ACHN (cell line): ENCODE measurements at regions not wholly inside any gene's neighbourhood (a gene's known extent, or its start where the extent isn't known, plus 50 kb on each side); places are given as distances from the start of the nearest gene placed in this dataset.
A peak's percentile ranks its signal among the peaks of the same experiment; 100 is the strongest.
"Not testable (repeated sequence)": the region's sequence is repeated elsewhere in the genome, so short reads cannot be mapped to it uniquely, and the experiment has no call there.

ENCODE experiments used
- DNase-seq: peaks from one replicate; pipeline ENCODE4 v3.0.0-alpha.2; 2015
- in situ Hi-C: cut with HindIII; loops from 2 replicates; pipeline ENCODE4 v1.10.0; 2017; ENCODE audit warnings: low sequenced_read_pairs, low pct_ligation_motif_present, low pct_unique_long_range_greater_than_20kb

DNA sequence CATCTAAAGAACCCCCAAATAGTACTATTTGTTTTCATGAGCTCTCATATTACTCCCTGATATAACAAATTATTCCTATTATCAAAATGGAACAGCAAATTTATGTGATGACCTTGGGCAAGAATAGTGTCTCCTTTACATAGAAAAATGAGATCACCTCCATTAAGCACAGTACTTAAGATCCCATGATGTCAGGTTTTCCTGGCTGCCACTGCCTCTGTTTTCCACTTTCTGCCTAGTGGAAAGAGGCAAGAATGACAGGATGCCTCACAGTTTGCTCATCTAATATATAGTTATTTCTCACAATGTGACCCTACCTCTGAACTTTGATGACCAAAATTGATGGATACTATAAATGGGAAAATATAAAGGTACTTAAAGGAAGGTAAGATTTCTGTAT, 260.1 kb upstream of the SGK1 start:
- in situ Hi-C loops, result no loop called here
- peak; percentile 19 for DNase-seq

DNA sequence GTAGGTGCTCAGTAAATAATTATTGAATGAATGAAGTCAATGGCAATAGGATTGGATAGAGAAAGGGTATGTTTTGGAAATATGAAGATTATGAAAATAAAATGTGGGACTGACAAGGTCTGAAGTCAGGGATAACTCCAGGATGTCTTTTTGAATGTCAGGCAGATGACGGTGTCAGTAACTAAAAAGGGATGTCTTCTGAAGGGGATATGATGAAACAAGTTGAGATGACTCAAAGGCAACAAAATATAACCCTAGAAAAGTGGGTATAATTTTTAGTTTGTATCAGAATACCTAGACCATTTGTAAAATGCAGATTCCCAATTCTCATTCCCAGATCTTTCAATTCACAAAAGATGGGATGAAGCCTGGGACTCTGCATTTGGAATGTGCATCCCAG, 257.3 kb upstream of the SGK1 start:
- no peak for DNase-seq
- in situ Hi-C loops, result no loop called here

DNA sequence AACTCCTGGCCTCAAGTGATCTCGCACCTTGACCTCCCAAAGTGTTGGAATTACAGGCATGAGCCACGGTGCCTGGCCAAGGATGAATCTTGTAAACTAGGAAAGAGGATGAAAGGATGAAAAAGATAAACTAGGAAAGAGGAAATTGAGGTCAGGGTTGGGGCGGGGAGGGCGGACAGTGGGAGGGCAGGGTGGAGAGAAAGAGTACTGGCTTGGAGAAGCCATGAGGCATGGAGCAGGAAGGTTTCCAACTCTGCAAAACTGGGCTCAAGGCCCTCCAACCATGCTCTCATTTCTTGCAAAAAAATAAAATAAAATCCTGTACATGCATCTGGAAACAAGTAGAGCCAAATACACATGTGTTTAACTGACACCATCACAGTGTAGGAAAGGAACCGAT, 256.6 kb upstream of the SGK1 start:
- DNase-seq, result no peak
- in situ Hi-C loops, result no loop called here

DNA sequence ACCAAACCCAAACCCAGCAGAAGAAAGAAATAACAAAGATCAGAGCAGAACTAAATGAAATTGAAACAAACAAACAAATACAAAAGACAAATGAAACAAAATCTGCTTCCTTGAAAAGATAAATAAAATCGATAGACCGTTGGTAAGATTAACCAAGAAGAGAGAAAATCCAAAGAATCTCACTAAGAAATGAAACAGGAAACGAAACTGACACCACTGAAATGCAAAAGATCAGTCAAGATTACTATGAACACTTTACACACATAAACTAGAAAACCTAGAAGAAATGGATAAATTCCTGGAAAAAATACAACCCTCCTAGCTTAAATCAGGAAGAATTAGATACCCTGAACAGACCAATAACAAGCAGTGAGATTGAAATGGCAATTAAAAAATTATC, 252.1 kb upstream of the SGK1 start:
- DNase-seq, result not testable (repeated sequence)

DNA sequence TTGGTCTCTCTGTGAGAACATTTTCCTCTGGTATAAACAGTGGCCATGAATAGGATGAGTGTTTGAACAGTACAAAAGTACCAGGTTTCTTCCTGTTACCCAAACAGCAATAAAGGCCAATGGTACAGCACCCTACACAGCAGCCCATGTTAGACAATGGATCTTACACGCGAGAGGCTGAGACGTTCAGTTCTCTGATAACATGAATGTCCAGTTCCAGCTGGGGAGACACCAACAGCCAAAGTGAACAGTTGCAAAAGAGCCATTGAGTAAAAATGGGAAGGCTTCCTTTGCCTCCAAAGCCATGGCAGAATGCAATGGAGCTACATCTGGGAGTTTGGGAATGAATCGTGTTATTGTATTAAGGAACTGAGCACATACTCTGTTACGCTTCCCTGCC, 246.8 kb upstream of the SGK1 start:
- no peak for DNase-seq

More for the DNA sequence above, 252.1 kb upstream of the SGK1 start:
- in situ Hi-C loops, result not testable (repeated sequence)

DNA sequence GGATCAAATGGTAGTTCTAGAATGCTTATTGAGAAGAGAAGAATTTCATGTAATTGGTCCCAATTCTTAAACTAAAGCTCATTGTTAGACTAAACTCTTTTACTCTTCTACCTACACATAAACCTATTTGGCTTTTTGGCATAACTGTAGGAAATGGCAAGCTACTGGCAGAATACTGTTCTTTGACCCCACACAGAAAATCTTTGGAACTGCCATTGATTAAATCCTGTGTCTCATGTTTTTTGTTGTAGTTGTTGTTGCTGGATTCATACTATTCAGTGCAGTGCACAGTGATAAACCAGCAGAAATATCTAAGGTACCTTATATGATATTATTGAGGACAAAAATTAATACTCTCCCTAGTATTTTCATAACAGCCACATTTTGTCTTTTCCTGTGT, 242.1 kb upstream of the SGK1 start:
- in situ Hi-C loops, result no loop called here
- DNase-seq, result no peak

More for the DNA sequence above, 246.8 kb upstream of the SGK1 start:
- in situ Hi-C loops, result no loop called here

DNA sequence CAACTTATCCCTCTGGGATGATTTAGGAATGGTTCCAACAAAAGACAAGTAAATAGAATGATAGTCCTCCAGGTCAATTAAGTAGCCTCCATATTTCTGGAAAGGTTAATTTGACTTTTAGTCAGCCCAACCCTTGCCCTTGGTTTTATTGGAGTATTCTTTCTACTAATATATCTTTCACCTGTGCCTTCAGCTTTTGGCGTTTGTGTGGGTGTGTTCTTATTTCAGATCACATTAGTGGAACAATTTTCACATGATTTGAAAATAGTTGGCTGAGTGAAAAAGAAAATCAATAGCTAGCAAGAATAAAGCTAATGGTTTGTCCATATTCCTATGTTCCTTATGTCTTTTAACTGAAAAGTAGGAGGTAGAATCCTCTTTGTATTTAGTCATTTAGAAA, 239.6 kb upstream of the SGK1 start:
- in situ Hi-C loops, result no loop called here
- no peak for DNase-seq

DNA sequence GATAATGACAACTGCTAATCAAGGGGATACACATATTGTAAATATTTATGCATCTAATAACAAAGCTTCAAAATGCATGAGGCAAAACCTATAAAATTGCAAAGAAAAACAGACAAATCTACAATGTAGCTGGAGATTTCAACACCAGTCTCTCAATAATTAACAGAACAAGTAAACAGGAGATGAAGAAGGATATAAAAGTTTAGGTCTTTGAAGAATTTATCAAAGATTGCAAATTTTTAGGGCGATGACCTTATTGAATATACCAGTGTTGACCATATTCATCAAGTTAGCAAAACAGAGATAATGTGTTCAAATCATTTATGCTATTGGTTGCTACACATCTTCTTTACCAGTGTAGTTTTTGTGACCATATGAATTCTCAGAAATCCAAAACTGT, 237.8 kb upstream of the SGK1 start:
- in situ Hi-C loops, result no loop called here
- no peak for DNase-seq

DNA sequence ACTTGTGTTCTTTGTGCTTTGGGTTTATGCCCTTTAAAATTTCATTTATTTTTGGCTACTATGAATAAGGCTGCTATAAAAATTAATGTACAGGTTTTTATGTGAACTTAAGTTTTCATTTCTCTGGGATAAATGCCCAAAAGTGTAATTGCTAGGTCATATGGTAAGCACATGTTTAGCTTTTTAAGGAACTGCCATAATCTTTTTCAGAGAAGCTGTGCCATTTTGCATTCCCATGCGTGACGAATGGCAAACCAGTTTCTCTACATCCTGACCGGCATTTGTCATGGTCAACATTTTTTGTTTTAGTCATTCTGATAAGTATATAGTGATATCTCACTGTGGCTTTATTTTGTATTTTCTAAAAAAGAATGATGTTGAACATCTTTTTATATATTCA, 236.0 kb upstream of the SGK1 start:
- no peak for DNase-seq
- in situ Hi-C loops, result no loop called here

DNA sequence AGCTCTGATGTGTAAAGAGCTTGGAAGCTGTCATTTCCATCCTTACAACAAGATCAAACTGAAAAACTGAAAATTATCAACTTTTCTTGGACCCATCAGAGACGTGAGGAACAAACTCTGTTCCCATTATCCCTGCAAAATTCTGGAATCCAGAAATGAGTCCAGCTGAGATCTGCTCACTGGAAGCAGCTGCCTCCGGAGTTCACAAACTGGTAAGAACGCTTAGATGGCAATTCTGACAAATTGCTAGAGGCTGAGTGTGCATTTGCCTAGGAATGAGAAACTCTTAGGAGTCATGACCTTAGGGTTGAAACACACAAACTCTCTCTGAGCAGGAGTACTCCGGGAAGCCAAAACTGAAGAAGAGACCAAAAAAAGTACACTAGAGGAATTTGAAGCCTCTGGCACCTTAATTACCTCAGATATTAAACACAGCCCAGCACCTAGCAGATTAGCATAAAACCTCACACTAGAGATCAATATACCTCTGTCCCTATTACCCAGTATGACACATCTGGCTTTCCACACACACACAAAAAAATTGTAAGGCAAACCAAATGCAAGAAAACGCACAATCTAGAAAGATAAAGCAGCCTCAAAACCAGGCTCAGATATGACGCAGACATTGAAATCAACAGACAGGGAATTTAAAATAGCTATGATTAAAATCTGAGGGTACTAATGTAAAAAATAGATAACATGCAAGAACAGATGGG, 233.5 kb upstream of the SGK1 start:
- peak; percentile 72 for DNase-seq
- in situ Hi-C loops, result no loop called here

DNA sequence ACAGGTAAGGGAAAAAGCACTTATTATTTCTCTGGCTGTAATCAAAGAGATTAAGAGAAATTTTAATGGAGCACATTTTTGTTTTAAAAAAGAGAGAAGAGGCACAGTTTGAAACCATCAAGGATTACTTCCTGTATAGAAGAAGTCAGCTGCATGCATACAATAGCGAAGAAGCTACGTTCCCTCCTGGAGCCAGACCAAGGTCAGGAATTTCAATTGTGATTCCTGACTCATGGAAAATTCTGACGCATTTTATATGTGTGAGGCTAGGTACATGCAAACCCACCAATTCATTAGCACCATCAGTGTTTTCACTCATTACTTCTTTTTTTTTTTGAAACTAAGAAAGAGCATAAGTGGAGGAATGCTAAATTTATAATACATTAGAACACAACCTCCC, 232.7 kb upstream of the SGK1 start:
- in situ Hi-C loops, result no loop called here
- peak; percentile 67 for DNase-seq

DNA sequence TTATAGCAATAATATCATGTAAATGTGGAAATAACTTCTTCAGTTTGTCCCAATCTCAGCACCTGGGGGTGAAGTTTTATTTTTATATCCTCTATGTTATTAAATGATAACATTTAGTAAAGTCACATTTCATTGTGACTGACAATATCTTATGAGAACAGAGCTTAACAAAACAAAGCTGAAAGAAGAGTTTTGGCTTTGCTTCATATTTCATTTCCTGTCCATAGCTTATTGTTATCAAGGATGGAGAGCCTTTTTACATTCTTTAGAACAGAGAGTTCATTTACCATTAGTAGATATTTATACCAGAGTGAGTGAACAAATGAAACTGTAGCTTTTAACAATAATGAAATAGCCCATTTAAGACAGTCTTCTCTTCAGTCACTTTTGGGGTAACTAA, 231.9 kb upstream of the SGK1 start:
- no peak for DNase-seq
- in situ Hi-C loops, result no loop called here

DNA sequence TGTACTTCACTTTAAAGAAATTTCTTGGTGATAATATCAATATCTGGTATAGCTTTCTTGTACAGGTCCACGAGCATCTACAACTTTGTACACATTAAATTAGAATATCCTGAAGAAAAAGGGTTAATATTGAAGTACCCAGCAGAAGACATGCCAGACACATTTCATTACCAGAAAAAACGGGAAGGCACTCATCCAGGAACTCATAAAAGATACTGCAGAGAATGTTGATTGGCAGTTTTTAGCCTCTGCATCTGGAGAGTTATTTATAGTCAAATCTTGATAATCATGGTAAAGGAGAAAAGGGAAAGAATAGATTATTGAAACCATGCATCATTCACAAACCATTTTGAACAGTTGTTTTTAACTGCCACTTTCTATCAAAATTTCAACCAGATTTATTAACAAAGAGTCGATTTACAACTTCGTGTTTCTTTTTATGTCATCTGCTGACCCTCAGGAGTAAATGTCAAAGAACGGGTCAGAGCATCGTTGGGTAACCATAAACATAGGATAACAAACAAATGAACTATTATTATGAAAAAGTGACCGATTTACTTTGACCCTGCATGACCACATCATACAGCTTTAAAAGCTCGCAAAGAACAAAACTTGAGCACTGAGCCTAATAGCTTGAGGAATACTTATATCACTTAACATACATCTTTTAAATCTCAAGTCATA, 229.2 kb upstream of the SGK1 start:
- in situ Hi-C loops, result no loop called here
- DNase-seq, result no peak

DNA sequence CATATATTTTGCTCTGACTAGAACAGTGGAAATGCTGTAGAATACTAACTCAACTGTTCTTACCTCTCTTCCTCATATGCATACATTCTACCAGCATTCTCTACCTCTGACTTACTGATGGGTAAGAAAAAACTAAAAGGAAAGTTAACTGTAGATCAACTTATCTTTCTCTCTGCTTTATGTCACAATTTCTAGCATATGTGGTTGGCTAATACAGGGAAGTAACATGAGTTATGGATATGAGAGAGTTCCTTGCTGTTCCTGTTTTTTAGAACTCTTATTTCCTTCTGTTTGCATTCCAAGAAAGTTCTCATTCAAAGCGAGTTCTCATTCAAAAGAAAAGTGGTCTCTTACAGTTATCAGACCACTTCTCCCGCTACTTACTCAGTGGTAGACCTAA, 226.8 kb upstream of the SGK1 start:
- no peak for DNase-seq
- in situ Hi-C loops, result no loop called here

DNA sequence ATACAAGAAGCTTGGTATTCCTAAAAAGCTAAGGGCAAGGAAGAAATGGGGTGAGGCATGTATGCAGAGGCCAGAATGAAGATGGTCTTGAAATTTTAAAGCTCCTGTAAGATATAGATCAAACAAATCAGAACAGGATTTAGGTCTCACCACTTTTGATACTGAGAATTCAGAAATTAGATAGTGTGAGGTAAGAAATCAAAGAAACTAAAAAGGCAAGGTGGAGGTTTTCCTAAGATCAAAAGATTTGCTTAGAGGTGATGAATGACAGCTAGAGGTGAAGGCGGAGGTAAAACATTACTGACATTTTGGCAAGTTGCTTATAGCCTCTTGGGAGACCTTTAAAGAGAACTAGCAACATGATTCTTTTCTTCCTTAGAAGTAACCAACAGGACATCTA, 225.2 kb upstream of the SGK1 start:
- in situ Hi-C loops, result no loop called here

DNA sequence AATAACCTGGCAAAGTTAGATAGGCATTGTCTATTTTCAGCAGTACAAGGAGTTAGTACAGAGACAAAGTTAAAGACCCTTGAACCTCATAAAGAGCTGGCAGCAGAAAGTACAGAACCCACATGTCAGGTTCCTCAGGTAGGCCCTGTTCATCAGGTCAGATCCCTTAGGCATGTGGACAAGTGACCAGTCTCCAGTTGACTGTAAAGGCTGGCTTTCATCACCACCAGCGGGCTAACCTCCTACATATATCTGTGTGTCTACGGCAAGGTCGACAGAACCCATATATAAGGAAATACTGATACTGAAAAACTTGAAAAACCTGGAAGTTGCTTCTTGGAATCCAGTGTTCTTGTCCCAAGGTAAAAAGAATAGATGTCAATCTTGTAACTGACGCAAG, 223.1 kb upstream of the SGK1 start:
- in situ Hi-C loops, result no loop called here
- no peak for DNase-seq

More for the DNA sequence above, 225.2 kb upstream of the SGK1 start:
- no peak for DNase-seq

DNA sequence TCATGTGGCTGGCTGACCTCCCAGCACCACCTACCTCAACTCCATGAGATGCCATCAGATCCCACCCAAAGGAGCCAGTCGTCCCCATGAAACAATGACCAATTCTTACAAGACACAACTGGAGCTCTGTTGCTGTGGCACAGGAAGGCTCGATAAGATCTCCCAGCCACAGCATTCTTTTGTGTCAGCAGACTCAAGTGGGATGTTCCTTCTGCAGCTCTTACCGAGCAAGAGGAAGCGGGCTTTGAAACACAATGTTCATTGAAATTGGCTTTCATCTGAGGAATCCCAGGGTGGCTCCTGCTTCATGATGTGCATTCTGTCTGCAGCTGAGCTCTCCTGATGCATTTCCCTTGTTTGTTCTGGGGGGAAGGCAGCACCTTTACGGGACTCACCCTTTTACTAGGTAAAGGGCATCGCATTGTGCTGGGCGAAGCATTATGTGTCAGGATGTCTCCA, 222.0 kb upstream of the SGK1 start:
- in situ Hi-C loops, result no loop called here
- no peak for DNase-seq

DNA sequence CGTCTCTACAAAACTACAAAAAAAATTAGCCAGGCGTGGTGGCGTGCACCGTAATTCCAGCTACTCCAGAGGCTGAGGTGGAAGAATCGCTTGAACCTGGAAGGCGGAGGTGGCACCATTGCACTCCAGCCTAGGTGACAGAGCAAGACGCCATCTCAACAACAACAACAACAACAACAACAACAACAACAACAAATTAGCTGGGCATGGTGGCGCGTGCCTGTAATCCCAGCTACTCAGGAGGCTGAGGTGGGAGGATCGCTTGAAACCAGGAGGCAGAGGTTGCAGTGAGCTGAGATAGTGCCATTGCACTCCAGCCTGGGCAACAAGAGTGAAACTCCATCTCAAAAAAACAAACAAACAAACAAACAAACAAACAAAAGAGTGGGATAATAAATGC, 219.9 kb upstream of the SGK1 start:
- DNase-seq, in situ Hi-C loops: not testable (repeated sequence)

DNA sequence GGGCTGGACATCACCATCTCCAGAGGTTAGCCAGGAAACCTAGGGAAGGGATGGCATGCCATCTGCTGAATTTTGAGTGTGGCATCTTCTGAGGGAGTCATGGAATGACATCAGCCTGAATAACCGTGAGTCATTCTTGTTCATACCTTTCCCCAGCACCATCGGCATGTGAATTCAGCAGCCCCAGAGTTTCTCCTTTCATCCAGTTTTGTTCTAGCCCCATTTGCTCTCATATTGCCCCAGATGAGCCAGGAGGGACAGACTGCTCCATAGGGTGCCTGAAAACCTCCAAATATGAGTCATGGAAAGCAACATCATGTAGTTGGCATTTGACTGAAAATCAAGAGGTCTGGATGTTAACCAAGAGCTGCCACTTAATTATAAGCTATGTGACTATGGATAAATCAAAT, 219.2 kb upstream of the SGK1 start:
- DNase-seq, result peak; percentile 75

DNA sequence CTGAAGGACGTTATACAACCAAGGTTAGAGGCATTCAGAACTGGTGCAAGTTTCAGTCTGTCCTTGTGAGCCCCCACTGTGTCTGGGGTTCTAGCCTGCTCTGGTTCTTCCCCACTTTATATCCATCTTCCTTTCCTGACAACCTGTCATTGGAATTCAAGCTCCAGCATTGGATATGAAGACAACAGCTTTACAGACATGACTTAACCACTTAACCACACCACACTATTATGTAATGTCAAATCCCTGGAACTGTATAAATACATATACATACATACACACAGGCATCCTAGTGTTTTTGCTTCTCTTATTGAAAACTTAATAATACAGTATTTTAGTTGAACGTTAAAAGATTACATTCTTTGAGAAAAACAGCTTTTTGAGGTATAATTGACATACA, 217.9 kb upstream of the SGK1 start:
- in situ Hi-C loops, result no loop called here
- no peak for DNase-seq

More for the DNA sequence above, 219.2 kb upstream of the SGK1 start:
- in situ Hi-C loops, result no loop called here
